ENCODE measurements at regions not wholly inside any gene's neighbourhood (a gene's known extent, or its start where the extent isn't known, plus 50 kb on each side); places are given as distances from the start of the nearest gene placed in this dataset.

DNA sequence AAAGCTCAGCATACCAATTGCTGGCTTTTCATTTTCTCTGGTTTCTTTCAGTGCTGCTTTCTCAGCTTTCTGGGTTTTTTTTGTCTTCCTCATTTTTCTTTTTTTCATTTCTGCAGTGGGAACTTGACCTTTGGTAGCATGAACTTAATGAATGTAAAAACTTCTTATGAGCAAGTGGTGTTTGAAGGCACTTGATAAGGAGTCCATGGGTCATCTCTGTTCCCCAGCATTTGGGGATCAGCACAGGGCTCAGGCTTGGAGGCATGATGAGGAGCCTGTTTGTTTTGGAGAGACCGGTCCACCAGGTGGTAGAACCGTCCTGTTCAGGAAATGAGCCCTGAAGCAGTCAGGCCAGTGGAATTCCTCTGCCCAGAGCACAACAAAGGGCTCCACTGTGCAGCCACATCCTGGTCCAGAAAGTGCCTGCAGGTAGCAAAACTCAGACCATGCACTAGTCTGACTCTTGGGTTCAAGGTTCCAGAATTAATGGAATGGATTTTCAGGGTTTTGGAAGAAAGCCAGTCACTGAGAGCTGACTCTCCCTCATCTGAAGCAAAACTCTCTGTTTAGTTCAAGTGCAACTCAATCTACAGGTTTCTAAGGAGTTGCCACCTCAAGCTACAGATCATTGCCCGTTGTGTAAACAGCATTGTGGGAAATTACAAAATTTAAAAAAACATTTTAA lies 52.3 kb upstream of the ADGRF1 start:
- Histone ChIP-seq H3K9ac (replicated peaks in 1 of 4; ENCODE audit: extremely low read depth in 1 of 4, low read depth in 3 of 4, low read length in 3 of 4) (no peak overlapping the region), H3K18ac (ENCODE audit: extremely low read depth, low read length) (no peak overlapping the region), H2AFZ (ENCODE audit: low read length) (peak overlapping the region; percentile 93), H3K79me1 (ENCODE audit: low read depth, low read length) (no peaks in the 10 kb centered on the region), H4K20me1 (replicated peaks in 1 of 2; ENCODE audit: control insufficient read depth in 1 of 2, insufficient read depth in 2 of 2, low read length in 2 of 2) (no peaks in the 10 kb centered on the region), H3K4me1 (replicated peaks in 1 of 4; ENCODE audit: control insufficient read depth in 3 of 4, insufficient read depth in 4 of 4, low read length in 3 of 4) (peaks cover 0 to 7% (median 0%) of the 10 kb centered on the region in 4 experiments; a peak in 2 of 7 replicates), H3K23me2 (ENCODE audit: low read depth, low read length) (no peaks in the 10 kb centered on the region), H4K91ac (replicated peaks; ENCODE audit: insufficient read length, low read length) (no peak overlapping the region), H3K23ac (ENCODE audit: insufficient read length) (no peak overlapping the region), H3K27ac (ENCODE audit: low read depth, low read length) (no peak overlapping the region), H4K5ac (ENCODE audit: insufficient read length, low read depth, low read length) (no peak overlapping the region), H3K79me2 (ENCODE audit: control insufficient read depth in 1 of 2, insufficient read depth in 2 of 2, low read length in 2 of 2) (no peaks in the 10 kb centered on the region), H3K27me3 (replicated peaks in 1 of 4; ENCODE audit: control insufficient read depth in 3 of 4, extremely low read depth in 1 of 4, insufficient read depth in 3 of 4, low read length in 3 of 4) (no peaks in the 10 kb centered on the region), H3K4me2 (ENCODE audit: insufficient read depth in 1 of 2, low read depth in 2 of 2, low read length in 2 of 2) (no peak overlapping the region), H3K14ac (ENCODE audit: insufficient read length) (no peak overlapping the region), H2BK20ac (ENCODE audit: low read length) (no peak overlapping the region), H2BK120ac (replicated peaks; ENCODE audit: low read depth, low read length) (no peak overlapping the region), H2BK12ac (ENCODE audit: low read depth, low read length) (no peak overlapping the region), H3K36me3 (ENCODE audit: control insufficient read depth in 2 of 4, insufficient read depth in 4 of 4, low read length in 3 of 4) (no peaks in the 10 kb centered on the region), H3K4me3 (ENCODE audit: extremely low read depth in 1 of 4, insufficient read depth in 2 of 4, low read depth in 3 of 4, low read length in 4 of 4) (no peak overlapping the region), H2BK15ac (ENCODE audit: low read length) (no peak overlapping the region), H4K8ac (ENCODE audit: extremely low read depth, insufficient read depth, low read length) (no peak overlapping the region), H2AK5ac (ENCODE audit: low read depth, low read length) (no peak overlapping the region), H3K56ac (replicated peaks; ENCODE audit: insufficient read length, low read depth, low read length) (no peak overlapping the region), H2BK5ac (ENCODE audit: low read depth, low read length) (no peak overlapping the region), H3K4ac (replicated peaks; ENCODE audit: insufficient read length, low read depth, low read length) (no peak overlapping the region), H3K9me3 (ENCODE audit: insufficient read depth in 2 of 2, low read depth in 1 of 2, low read length in 1 of 2) (no peaks in the 10 kb centered on the region)
- 87% methylated on average over 3 of the region's 3 CpGs; no CpG with 5 or more reads in 1 of the 2 experiments for whole genome bisulfite sequencing, 2 experiments (ENCODE audit: extremely low coverage in 1 of 2, insufficient coverage in 1 of 2, insufficient read length in 1 of 2, insufficient replicate concordance in 2 of 2, low coverage in 1 of 2, low lambda C conversion rate in 2 of 2, missing lambda C conversion rate in 1 of 2)
- POLR2A ChIA-PET (ENCODE audit: partially characterized antibody), result no interaction called here
- DNase-seq (ENCODE audit: low read depth in 1 of 2, low spot score in 2 of 2) (no peak), FAIRE-seq (no peak)
- CTCF ChIA-PET (ENCODE audit: partially characterized antibody), result interaction anchor here (0.7 to 2.5 kb wide), 9 partner anchors 18 to 223 kb away, joined by 3 to 10 read pairs (median 3); partner anchors contain the start of gene TNFRSF21
- TF ChIP-seq CTBP2 (IDR thresholded peaks at IDR 0.05; ENCODE audit: borderline replicate concordance, insufficient read depth, insufficient read length, low read length) (no peak), HDAC2 (IDR thresholded peaks at IDR 0.05; ENCODE audit: borderline replicate concordance in 1 of 2, low read depth in 2 of 2, low read length in 2 of 2) (no peak), FOSL1 (IDR thresholded peaks at IDR 0.05; ENCODE audit: insufficient read depth, low read depth, low read length) (no peak), KDM1A (IDR thresholded peaks at IDR 0.05; ENCODE audit: borderline replicate concordance, low read length) (no peak), MAFK (IDR thresholded peaks at IDR 0.05; ENCODE audit: low read depth, low read length) (no peak), BRCA1 (IDR thresholded peaks at IDR 0.05; ENCODE audit: low read depth, low read length) (no peak), RXRA (IDR thresholded peaks at IDR 0.05; ENCODE audit: insufficient read depth, low read depth, low read length) (no peak), PHF8 (conservative IDR thresholded peaks at IDR 0.05; ENCODE audit: low read depth, low read length) (no peak), RAD21 (IDR thresholded peaks at IDR 0.05 in 1 of 2, conservative IDR thresholded peaks at IDR 0.05 in 1 of 2; ENCODE audit: low read depth in 2 of 2, low read length in 2 of 2) (peak; percentile 36 to 46; a peak in 3 of 4 replicates), EGR1 (IDR thresholded peaks at IDR 0.05; ENCODE audit: borderline replicate concordance, low read depth, low read length) (no peak)
- TF ChIP-seq, protein P1, sequence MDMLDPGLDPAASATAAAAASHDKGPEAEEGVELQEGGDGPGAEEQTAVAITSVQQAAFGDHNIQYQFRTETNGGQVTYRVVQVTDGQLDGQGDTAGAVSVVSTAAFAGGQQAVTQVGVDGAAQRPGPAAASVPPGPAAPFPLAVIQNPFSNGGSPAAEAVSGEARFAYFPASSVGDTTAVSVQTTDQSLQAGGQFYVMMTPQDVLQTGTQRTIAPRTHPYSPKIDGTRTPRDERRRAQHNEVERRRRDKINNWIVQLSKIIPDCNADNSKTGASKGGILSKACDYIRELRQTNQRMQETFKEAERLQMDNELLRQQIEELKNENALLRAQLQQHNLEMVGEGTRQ (IDR thresholded peaks at IDR 0.05; ENCODE audit: low read length), result no peak
